ENCODE measurements at regions not wholly inside any gene's neighbourhood (a gene's known extent, or its start where the extent isn't known, plus 50 kb on each side); places are given as distances from the start of the nearest gene placed in this dataset.

DNA sequence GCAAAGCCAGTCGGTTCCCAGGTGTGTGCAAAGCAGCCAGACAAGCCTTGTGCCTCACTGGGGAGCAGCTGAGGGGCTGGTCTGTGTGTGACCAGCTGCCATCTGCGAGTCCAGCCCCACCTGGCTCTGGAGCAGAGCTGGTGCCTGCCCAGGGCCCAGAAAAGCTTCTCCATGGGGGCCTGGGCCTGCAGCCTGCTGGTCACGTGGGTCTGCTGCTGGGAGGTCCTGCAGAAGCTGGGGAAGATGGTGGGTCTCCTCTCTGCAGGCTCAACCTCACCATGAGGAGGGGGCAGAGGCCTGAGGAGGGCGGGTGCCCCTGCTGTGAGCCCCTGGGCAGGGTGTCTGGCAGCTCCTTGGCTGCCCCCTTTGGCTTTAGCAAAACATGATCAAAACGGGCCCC is 71.9 kb downstream of the ENGASE start:
- DNase-seq (ENCODE audit: low read depth): no peak
- TF ChIP-seq CTCF (IDR thresholded peaks at IDR 0.05; ENCODE audit: insufficient read depth, low read depth, low read length, missing control alignments): no peak
- H3K4me3 ChIP-seq (ENCODE audit: low read length): no peak overlapping the region

GRCh38 chr17:79145548-79145947 is 70.9 kb downstream of the ENGASE start:
- no peak overlapping the region for H3K4me3 ChIP-seq (ENCODE audit: low read length)
- no peak for DNase-seq (ENCODE audit: low read depth)
- TF ChIP-seq CTCF (IDR thresholded peaks at IDR 0.05; ENCODE audit: insufficient read depth, low read depth, low read length, missing control alignments): no peak

- TF ChIP-seq CTCF (IDR thresholded peaks at IDR 0.05; ENCODE audit: insufficient read depth, low read depth, low read length, missing control alignments): no peak
- H3K4me3 ChIP-seq (ENCODE audit: low read length): no peak overlapping the region
- no peak for DNase-seq (ENCODE audit: low read depth)
Measured at GRCh38 chr17:79144133-79144532, 69.5 kb downstream of the ENGASE start.

- no peak for TF ChIP-seq CTCF (IDR thresholded peaks at IDR 0.05; ENCODE audit: insufficient read depth, low read depth, low read length, missing control alignments)
- H3K4me3 ChIP-seq (ENCODE audit: low read length): no peak overlapping the region
- no peak for DNase-seq (ENCODE audit: low read depth)
Measured at GRCh38 chr17:79142375-79142774, 67.8 kb downstream of the ENGASE start.

- no peak for DNase-seq (ENCODE audit: low read depth)
- H3K4me3 ChIP-seq (ENCODE audit: low read length): no peak overlapping the region
- no peak for TF ChIP-seq CTCF (IDR thresholded peaks at IDR 0.05; ENCODE audit: insufficient read depth, low read depth, low read length, missing control alignments)
Measured at GRCh38 chr17:79141578-79142355, 67.1 kb downstream of the ENGASE start.

- DNase-seq (ENCODE audit: low read depth): no peak
- no peak for TF ChIP-seq CTCF (IDR thresholded peaks at IDR 0.05; ENCODE audit: insufficient read depth, low read depth, low read length, missing control alignments)
- no peak overlapping the region for H3K4me3 ChIP-seq (ENCODE audit: low read length)
Measured at GRCh38 chr17:79138826-79139225, 64.2 kb downstream of the ENGASE start.

GRCh38 chr17:79137789-79138165 is 63.2 kb downstream of the ENGASE start:
- no peak for TF ChIP-seq CTCF (IDR thresholded peaks at IDR 0.05; ENCODE audit: insufficient read depth, low read depth, low read length, missing control alignments)
- no peak for DNase-seq (ENCODE audit: low read depth)
- H3K4me3 ChIP-seq (ENCODE audit: low read length): no peak overlapping the region
